ENCODE measurements at regions not wholly inside any gene's neighbourhood (a gene's known extent, or its start where the extent isn't known, plus 50 kb on each side); places are given as distances from the start of the nearest gene placed in this dataset.

DNA sequence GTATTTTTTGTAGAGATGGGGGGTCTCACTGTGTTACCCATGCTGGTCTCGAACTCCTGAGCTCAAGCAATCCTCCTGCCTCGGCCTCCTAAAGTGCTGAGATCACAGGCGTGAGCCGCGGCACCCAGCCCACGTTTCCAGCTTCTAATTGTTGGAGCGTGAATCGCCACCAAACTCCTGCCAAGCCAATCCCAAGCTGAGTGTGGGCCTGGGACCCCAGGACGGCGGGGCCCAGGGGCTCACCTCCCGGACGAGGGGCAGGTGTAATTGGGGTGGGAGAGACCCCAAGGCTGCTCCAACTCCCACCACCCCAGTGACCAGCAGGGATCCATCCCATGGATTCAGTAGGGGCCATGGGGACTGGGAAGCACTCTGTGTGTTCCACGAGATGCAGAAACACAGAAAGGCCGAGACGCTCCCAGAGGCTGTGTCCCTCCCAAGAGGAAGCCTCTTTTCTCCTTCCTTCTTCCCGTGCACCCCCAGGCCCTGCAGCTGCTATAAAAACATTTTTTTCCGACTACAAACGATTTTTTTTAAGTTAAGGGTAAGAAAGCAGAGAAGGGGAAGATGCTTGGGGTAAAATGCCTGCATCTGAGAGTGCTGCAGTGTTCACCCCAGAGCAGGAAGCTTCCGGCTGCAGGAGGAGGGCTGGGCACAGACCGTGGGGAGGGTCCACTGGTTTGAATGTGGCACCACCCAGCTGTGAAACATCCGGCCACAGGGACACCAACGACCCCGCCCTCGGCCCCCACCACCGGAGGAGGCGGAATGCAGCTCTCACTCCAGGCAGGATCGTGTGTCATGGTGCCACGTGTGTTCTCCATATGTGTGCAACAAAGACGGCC, 76.5 kb downstream of the MICALL2 start:
- Mint-ChIP-seq H3K36me3 (ENCODE audit: insufficient read depth, unreplicated experiment) (no peaks in the 10 kb centered on the region), H3K9me3 (ENCODE audit: unreplicated experiment) (no peaks in the 10 kb centered on the region), H3K4me1 (ENCODE audit: insufficient read depth, unreplicated experiment) (no peaks in the 10 kb centered on the region), H3K4me3 (ENCODE audit: unreplicated experiment) (no peak overlapping the region), H3K27me3 (ENCODE audit: insufficient read depth, unreplicated experiment) (peaks cover 16% of the 10 kb centered on the region), H3K27ac (ENCODE audit: low read depth, unreplicated experiment) (no peak overlapping the region)
- ChIA-PET CTCF (no interaction called here), POLR2A (no interaction called here)
- BruUV-seq (replicated peaks): no TSS peak
- no peak for DNase-seq (ENCODE audit: unreplicated experiment)
- intact Hi-C loops (cut with micrococcal nuclease): no loop called here
- TF ChIP-seq CTCF (IDR thresholded peaks at IDR 0.05; ENCODE audit: unreplicated experiment): no peak

DNA sequence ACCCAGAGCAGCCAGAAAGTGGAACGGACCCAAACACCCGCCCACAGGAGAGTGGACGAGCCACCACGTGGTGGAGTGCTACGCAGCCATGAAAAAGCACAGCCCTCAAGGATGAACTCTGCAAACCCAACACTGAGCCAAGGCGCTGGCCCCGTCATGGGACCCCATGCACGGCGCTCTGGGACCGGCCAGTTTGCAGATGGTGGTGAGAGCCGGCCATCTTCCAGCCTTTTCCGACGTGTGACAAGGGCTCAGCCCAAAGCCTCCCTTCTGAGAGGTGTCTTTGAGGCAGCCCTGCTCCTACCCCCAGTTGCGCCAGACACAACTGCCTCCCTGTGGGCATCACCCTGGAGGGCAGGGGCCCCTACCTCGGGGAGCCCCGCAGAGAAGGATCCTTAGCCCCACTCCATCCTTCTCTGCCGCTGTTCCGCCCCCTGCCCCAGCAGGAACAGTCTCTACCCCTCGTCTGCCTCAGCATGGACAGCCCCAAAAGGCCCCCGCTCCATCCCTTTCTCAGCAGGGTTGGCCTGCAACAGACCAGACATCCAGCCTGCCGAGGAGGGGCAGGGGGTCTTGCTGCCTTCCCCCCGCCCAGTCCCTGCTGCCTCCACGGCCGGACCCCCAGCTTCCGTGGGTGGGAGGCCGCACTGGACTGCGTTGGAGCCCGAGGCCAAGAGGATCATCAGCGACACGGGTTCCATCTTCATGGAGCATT, 75.7 kb downstream of the MICALL2 start:
- DNase-seq (ENCODE audit: unreplicated experiment): no peak
- Mint-ChIP-seq H3K4me1 (ENCODE audit: insufficient read depth, unreplicated experiment) (no peaks in the 10 kb centered on the region), H3K36me3 (ENCODE audit: insufficient read depth, unreplicated experiment) (no peaks in the 10 kb centered on the region), H3K27ac (ENCODE audit: low read depth, unreplicated experiment) (no peak overlapping the region), H3K9me3 (ENCODE audit: unreplicated experiment) (no peaks in the 10 kb centered on the region), H3K27me3 (ENCODE audit: insufficient read depth, unreplicated experiment) (peaks cover 22% of the 10 kb centered on the region), H3K4me3 (ENCODE audit: unreplicated experiment) (no peak overlapping the region)
- POLR2A ChIA-PET: no interaction called here
- intact Hi-C loops (cut with micrococcal nuclease): no loop called here
- CTCF ChIA-PET: no interaction called here
- TF ChIP-seq CTCF (IDR thresholded peaks at IDR 0.05; ENCODE audit: unreplicated experiment): no peak
- BruUV-seq (replicated peaks): no TSS peak

DNA sequence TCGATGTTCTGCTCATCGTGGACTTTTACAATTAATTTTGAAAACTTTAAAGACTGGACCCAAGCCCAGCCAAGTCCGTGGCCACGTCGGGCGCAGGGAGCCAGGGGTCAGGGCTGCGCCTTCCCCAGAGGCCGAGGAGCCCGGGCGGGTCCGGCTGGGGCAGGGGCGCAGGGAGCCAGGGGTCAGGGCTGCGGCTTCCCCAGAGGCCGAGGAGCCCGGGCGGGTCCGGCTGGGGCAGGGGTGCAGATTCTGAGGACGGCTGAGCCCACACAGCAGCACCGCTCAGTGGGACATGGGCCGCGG, 75.2 kb downstream of the MICALL2 start:
- ChIA-PET CTCF (no interaction called here), POLR2A (no interaction called here)
- Mint-ChIP-seq H3K27me3 (ENCODE audit: insufficient read depth, unreplicated experiment) (peaks cover 28% of the 10 kb centered on the region), H3K27ac (ENCODE audit: low read depth, unreplicated experiment) (no peak overlapping the region), H3K4me3 (ENCODE audit: unreplicated experiment) (no peak overlapping the region), H3K4me1 (ENCODE audit: insufficient read depth, unreplicated experiment) (no peaks in the 10 kb centered on the region), H3K36me3 (ENCODE audit: insufficient read depth, unreplicated experiment) (no peaks in the 10 kb centered on the region), H3K9me3 (ENCODE audit: unreplicated experiment) (no peaks in the 10 kb centered on the region)
- no peak for TF ChIP-seq CTCF (IDR thresholded peaks at IDR 0.05; ENCODE audit: unreplicated experiment)
- BruUV-seq (replicated peaks): no TSS peak
- no peak for DNase-seq (ENCODE audit: unreplicated experiment)
- intact Hi-C loops (cut with micrococcal nuclease): no loop called here
